HCT116 (cell line): ENCODE measurements at regions not wholly inside any gene's neighbourhood (a gene's known extent, or its start where the extent isn't known, plus 50 kb on each side); places are given as distances from the start of the nearest gene placed in this dataset.

Source experiments
- ATAC-seq: fragments of 200-7000 bp; cut with Tn5 transposase; 2 replicates; pipeline ENCODE4 v1.9.1; 2020; ENCODE audit warnings: mild to moderate bottlenecking, moderate library complexity
- BruUV-seq: library from RNA; stranded (reverse); fragments of 400-500 nt; replicated peaks from 2 replicates; lab custom pipeline; 2021; lab: Mats Ljungman, UMichigan
- CTCF ChIA-PET: fragments of 300-600 bp; sonication (Branson Sonifier 250); formaldehyde crosslinking; loops from one replicate; lab custom pipeline; 2021; ENCODE audit warnings: antibody characterized with exemption; lab: Charles Lee
- POLR2A ChIA-PET: fragments of 300-600, 350-600 bp; sonication (Branson Sonifier 250); formaldehyde crosslinking; loops from one replicate; lab custom pipeline; 2021; ENCODE audit warnings: antibody characterized with exemption; lab: Charles Lee
- RAD21 ChIA-PET, 2 experiments: fragments of 300-600 bp; sonication (Branson Sonifier 250); formaldehyde crosslinking; loops; one replicate each; lab custom pipeline; 2023; ENCODE audit warnings: low total read pairs in 2 of 2; ENCODE audit not compliant: uncharacterized antibody in 2 of 2, unreplicated experiment in 2 of 2, low non-redundant PET in 1 of 2; lab: Charles Lee
- DNase-seq: peaks from one replicate; pipeline ENCODE4 v3.0.0-alpha.2; 2010; ENCODE audit warnings: low read depth, low spot score
- H2AFZ ChIP-seq: fragments of 200-600 bp; shearing (Covaris generic), sonication (generic); 2 replicates; pipeline ENCODE4 v1.6.1; 2017; ENCODE audit warnings: low read depth, mixed run types, mixed read lengths, antibody characterized with exemption, low read length; ENCODE audit not compliant: poor library complexity, severe bottlenecking
- H3K27ac ChIP-seq: 2 replicates; pipeline ENCODE4 v1.5.1; 2012; ENCODE audit warnings: low read depth, low read length
- H3K27me3 ChIP-seq: fragments of 200-600 bp; sonication (generic); 2 replicates; pipeline ENCODE4 v1.6.1; 2016; ENCODE audit warnings: mixed run types, low read length, mixed read lengths; ENCODE audit not compliant: insufficient read depth
- H3K36me3 ChIP-seq, 2 experiments: fragments of 200-500 bp in 1 of 2; fragments of 200-600 bp in 1 of 2; sonication (Bioruptor generic) in 1 of 2; sonication (generic) in 1 of 2; 2 replicates each; pipeline versions ENCODE4 v1.5.1 to v1.6.1; 2014 to 2016; ENCODE audit warnings: low read length in 2 of 2, inconsistent platforms in 1 of 2, mixed read lengths in 1 of 2, mixed run types in 1 of 2; ENCODE audit not compliant: insufficient read depth in 2 of 2, control insufficient read depth in 1 of 2
- H3K4me1 ChIP-seq, 2 experiments: fragments of 200-600 bp in 1 of 2; sonication (generic) in 1 of 2; 2 replicates each; pipeline versions ENCODE4 v1.5.1 to v1.6.1; 2012 to 2017; ENCODE audit warnings: low read length in 2 of 2, inconsistent platforms in 1 of 2, mild to moderate bottlenecking in 1 of 2, mixed read lengths in 1 of 2, mixed run types in 1 of 2, moderate library complexity in 1 of 2; ENCODE audit not compliant: insufficient read depth in 2 of 2, control insufficient read depth in 1 of 2
- H3K4me2 ChIP-seq: fragments of 200-600 bp; sonication (generic); 2 replicates; pipeline ENCODE4 v1.6.1; 2017; ENCODE audit warnings: mixed run types, low read length, mixed read lengths
- H3K4me3 ChIP-seq, 2 experiments: fragments of 200-600 bp in 1 of 2; sonication (generic) in 1 of 2; replicated peaks in 1 of 2; 2 replicates each; pipeline ENCODE4 v1.5.1; 2011 to 2016; ENCODE audit warnings: low read length in 2 of 2, control low read depth in 1 of 2, low read depth in 1 of 2, mild to moderate bottlenecking in 1 of 2, mixed read lengths in 1 of 2, mixed run types in 1 of 2
- H3K79me2 ChIP-seq: fragments of 200-600 bp; sonication (generic); 2 replicates; pipeline ENCODE4 v1.6.1; 2017; ENCODE audit warnings: mild to moderate bottlenecking, mixed run types, low read length, moderate library complexity, mixed read lengths; ENCODE audit not compliant: insufficient read depth
- H3K9ac ChIP-seq: fragments of 200-600 bp; sonication (generic); 2 replicates; pipeline ENCODE4 v1.6.1; 2016; ENCODE audit warnings: low read length, mixed read lengths
- H3K9me2 ChIP-seq: fragments of 200-600 bp; sonication (generic), shearing (Covaris generic); 2 replicates; pipeline ENCODE4 v1.6.1; 2017; ENCODE audit warnings: mixed run types, mild to moderate bottlenecking, moderate library complexity; ENCODE audit not compliant: insufficient read depth
- H3K9me3 ChIP-seq, 2 experiments: fragments of 200-500 bp in 1 of 2; fragments of 200-600 bp in 1 of 2; sonication (Bioruptor generic) in 1 of 2; sonication (generic) in 1 of 2; 2 replicates each; pipeline ENCODE4 v1.6.1; 2014 to 2017; ENCODE audit warnings: low read length in 2 of 2, mixed read lengths in 2 of 2, inconsistent platforms in 1 of 2, low read depth in 1 of 2, mild to moderate bottlenecking in 1 of 2, mixed run types in 1 of 2, moderate library complexity in 1 of 2; ENCODE audit not compliant: control insufficient read depth in 1 of 2, insufficient read depth in 1 of 2
- H4K20me1 ChIP-seq: fragments of 200-600 bp; sonication (generic), shearing (Covaris generic); 2 replicates; pipeline ENCODE4 v1.6.1; 2017; ENCODE audit warnings: mixed run types, mild to moderate bottlenecking, moderate library complexity; ENCODE audit not compliant: insufficient read depth
- CEBPB ChIP-seq: IDR thresholded peaks from 2 replicates; pipeline ENCODE4 v1.6.1; 2012; ENCODE audit warnings: low read depth
- EZH2phosphoT487 ChIP-seq: fragments of 200-600 bp; IDR thresholded peaks from 2 replicates; pipeline ENCODE4 v1.6.1; 2018; ENCODE audit warnings: antibody characterized with exemption, borderline replicate concordance
- POLR2AphosphoS5 ChIP-seq: IDR thresholded peaks from 2 replicates; pipeline ENCODE4 v1.6.1; 2011; ENCODE audit warnings: mild to moderate bottlenecking, low read depth, low read length, moderate library complexity
- SIN3A ChIP-seq: IDR thresholded peaks from 2 replicates; pipeline ENCODE4 v1.6.1; 2012; ENCODE audit warnings: low read depth
- SP1 ChIP-seq: IDR thresholded peaks from 2 replicates; pipeline ENCODE4 v1.6.1; 2012; ENCODE audit warnings: low read depth
- SRF ChIP-seq: IDR thresholded peaks from 2 replicates; pipeline ENCODE4 v1.6.1; 2012; ENCODE audit warnings: low read depth
- YY1 ChIP-seq: IDR thresholded peaks from 2 replicates; pipeline ENCODE4 v1.6.1; 2011; ENCODE audit warnings: low read length, low read depth, moderate library complexity, mild to moderate bottlenecking; ENCODE audit not compliant: insufficient replicate concordance; ENCODE audit errors: extremely low read depth
- ZNF274 ChIP-seq: fragments of 200-500 bp; sonication (Bioruptor generic); IDR thresholded peaks from 2 replicates; pipeline ENCODE4 v1.6.1; 2014; ENCODE audit warnings: mild to moderate bottlenecking, low read depth, low read length, inconsistent platforms
- intact Hi-C: fragments of 100-400 bp; cut with micrococcal nuclease; formaldehyde crosslinking; loops from 2 replicates; pipeline ENCODE4 v1.10.0; 2022
- TF ChIP-seq, protein P1 (sequence below): IDR thresholded peaks from 2 replicates; pipeline ENCODE4 v1.6.1; 2012; ENCODE audit warnings: low read depth
- TF ChIP-seq, protein P2 (sequence below): IDR thresholded peaks from 2 replicates; pipeline ENCODE4 v1.6.1; 2011; ENCODE audit warnings: mild to moderate bottlenecking, low read length, moderate library complexity; ENCODE audit not compliant: insufficient replicate concordance; ENCODE audit errors: extremely low read depth

DNA sequence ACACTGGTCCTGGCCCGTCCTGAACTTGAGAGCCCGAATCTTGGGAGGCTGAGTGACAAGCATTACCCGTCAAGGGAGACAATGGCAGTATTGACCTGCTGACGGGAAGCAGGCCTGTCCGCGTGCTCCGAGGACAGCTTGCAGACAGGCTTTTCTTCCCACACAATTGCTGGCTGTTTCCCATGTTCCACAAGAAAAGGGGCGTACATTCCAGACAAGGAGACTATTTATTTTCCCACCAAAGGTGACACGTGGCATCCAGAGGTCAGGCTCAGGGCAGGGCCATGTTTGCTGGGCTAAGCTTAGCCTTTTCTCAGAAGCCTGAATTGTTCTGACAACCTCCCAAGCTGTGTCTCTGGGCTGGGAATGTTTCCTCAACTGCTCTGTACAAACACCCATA is 86.9 kb upstream of the SPON1 start:
- intact Hi-C loops: no loop called here
- TF ChIP-seq, protein P1, sequence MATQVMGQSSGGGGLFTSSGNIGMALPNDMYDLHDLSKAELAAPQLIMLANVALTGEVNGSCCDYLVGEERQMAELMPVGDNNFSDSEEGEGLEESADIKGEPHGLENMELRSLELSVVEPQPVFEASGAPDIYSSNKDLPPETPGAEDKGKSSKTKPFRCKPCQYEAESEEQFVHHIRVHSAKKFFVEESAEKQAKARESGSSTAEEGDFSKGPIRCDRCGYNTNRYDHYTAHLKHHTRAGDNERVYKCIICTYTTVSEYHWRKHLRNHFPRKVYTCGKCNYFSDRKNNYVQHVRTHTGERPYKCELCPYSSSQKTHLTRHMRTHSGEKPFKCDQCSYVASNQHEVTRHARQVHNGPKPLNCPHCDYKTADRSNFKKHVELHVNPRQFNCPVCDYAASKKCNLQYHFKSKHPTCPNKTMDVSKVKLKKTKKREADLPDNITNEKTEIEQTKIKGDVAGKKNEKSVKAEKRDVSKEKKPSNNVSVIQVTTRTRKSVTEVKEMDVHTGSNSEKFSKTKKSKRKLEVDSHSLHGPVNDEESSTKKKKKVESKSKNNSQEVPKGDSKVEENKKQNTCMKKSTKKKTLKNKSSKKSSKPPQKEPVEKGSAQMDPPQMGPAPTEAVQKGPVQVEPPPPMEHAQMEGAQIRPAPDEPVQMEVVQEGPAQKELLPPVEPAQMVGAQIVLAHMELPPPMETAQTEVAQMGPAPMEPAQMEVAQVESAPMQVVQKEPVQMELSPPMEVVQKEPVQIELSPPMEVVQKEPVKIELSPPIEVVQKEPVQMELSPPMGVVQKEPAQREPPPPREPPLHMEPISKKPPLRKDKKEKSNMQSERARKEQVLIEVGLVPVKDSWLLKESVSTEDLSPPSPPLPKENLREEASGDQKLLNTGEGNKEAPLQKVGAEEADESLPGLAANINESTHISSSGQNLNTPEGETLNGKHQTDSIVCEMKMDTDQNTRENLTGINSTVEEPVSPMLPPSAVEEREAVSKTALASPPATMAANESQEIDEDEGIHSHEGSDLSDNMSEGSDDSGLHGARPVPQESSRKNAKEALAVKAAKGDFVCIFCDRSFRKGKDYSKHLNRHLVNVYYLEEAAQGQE: no peak
- TF ChIP-seq EZH2phosphoT487: no peak
- no peak for TF ChIP-seq SRF
- no peak for TF ChIP-seq SIN3A
- TF ChIP-seq POLR2AphosphoS5: no peak
- TF ChIP-seq ZNF274: no peak
- no peak for TF ChIP-seq SP1
- TF ChIP-seq CEBPB: no peak
- no peak for TF ChIP-seq YY1
- TF ChIP-seq, protein P2, sequence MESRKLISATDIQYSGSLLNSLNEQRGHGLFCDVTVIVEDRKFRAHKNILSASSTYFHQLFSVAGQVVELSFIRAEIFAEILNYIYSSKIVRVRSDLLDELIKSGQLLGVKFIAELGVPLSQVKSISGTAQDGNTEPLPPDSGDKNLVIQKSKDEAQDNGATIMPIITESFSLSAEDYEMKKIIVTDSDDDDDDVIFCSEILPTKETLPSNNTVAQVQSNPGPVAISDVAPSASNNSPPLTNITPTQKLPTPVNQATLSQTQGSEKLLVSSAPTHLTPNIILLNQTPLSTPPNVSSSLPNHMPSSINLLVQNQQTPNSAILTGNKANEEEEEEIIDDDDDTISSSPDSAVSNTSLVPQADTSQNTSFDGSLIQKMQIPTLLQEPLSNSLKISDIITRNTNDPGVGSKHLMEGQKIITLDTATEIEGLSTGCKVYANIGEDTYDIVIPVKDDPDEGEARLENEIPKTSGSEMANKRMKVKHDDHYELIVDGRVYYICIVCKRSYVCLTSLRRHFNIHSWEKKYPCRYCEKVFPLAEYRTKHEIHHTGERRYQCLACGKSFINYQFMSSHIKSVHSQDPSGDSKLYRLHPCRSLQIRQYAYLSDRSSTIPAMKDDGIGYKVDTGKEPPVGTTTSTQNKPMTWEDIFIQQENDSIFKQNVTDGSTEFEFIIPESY: no peak
- no peak overlapping the region for H3K4me2 ChIP-seq
- no peak overlapping the region for H3K4me3 ChIP-seq
- H3K27me3 ChIP-seq: no peaks in the 10 kb centered on the region
- H3K9me3 ChIP-seq: no peaks in the 10 kb centered on the region
- no peak overlapping the region for H3K9ac ChIP-seq
- DNase-seq (no peak), ATAC-seq (no peak)
- POLR2A ChIA-PET: no interaction called here
- H4K20me1 ChIP-seq: no peaks in the 10 kb centered on the region
- H3K27ac ChIP-seq: no peak overlapping the region
- no peaks in the 10 kb centered on the region for H3K9me2 ChIP-seq
- CTCF ChIA-PET: no interaction called here
- no peaks in the 10 kb centered on the region for H3K79me2 ChIP-seq
- RAD21 ChIA-PET: no interaction called here
- no peak overlapping the region for H2AFZ ChIP-seq
- peaks cover 14 to 28% of the 10 kb centered on the region in 2 experiments; a peak in 3 of 4 replicates for H3K4me1 ChIP-seq
- no peaks in the 10 kb centered on the region for H3K36me3 ChIP-seq
- BruUV-seq: no TSS peak
